NB4 (cell line): ENCODE measurements at regions not wholly inside any gene's neighbourhood (a gene's known extent, or its start where the extent isn't known, plus 50 kb on each side); places are given as distances from the start of the nearest gene placed in this dataset.

Source experiments
- POLR2A ChIP-seq: IDR thresholded peaks from 2 replicates; pipeline ENCODE4 v1.6.1; 2011; ENCODE audit warnings: mild to moderate bottlenecking; ENCODE audit not compliant: insufficient read length; ENCODE audit errors: extremely low read depth
- TF ChIP-seq, protein P1 (sequence below): IDR thresholded peaks from one replicate; pipeline ENCODE4 v1.5.1; 2012; ENCODE audit warnings: low read depth, low read length
- TF ChIP-seq, protein P2 (sequence below): IDR thresholded peaks from 2 replicates; pipeline ENCODE4 v1.6.1; 2011; ENCODE audit warnings: low read depth, low read length

DNA sequence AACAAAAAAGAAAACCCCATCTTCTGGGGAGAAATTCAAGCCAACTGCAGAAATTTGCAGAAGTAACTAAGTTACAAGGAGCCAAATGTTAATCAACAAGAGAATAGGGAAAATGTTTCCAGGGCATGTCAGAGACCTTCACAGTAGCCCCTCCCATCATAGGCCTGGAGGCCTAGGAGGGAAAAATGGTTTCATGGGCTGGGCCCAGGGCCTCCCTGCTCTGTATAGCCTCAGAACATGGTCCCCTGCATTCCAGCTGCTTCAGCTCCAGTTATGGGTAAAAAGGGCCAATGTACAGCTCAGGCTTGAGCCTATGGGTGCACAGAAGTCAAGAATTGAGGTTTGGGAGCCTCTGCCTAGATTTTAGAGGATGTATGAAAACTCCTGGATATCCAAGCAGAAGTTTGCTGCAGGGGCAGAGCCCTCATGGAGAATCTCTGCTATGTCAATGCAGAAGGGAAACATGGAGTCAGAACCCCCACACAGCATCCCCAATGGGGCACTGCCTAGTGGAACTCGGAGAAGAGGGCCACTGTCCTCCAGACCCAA is 260.9 kb downstream of the DUSP6 start:
- TF ChIP-seq, protein P1, sequence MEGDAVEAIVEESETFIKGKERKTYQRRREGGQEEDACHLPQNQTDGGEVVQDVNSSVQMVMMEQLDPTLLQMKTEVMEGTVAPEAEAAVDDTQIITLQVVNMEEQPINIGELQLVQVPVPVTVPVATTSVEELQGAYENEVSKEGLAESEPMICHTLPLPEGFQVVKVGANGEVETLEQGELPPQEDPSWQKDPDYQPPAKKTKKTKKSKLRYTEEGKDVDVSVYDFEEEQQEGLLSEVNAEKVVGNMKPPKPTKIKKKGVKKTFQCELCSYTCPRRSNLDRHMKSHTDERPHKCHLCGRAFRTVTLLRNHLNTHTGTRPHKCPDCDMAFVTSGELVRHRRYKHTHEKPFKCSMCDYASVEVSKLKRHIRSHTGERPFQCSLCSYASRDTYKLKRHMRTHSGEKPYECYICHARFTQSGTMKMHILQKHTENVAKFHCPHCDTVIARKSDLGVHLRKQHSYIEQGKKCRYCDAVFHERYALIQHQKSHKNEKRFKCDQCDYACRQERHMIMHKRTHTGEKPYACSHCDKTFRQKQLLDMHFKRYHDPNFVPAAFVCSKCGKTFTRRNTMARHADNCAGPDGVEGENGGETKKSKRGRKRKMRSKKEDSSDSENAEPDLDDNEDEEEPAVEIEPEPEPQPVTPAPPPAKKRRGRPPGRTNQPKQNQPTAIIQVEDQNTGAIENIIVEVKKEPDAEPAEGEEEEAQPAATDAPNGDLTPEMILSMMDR, result no peak
- no peak for TF ChIP-seq POLR2A
- TF ChIP-seq, protein P2, sequence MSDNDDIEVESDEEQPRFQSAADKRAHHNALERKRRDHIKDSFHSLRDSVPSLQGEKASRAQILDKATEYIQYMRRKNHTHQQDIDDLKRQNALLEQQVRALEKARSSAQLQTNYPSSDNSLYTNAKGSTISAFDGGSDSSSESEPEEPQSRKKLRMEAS, result no peak
